ENCODE measurements at regions not wholly inside any gene's neighbourhood (a gene's known extent, or its start where the extent isn't known, plus 50 kb on each side); places are given as distances from the start of the nearest gene placed in this dataset.
"Not testable (repeated sequence)": the region's sequence is repeated elsewhere in the genome, so short reads cannot be mapped to it uniquely, and the experiment has no call there.

DNA sequence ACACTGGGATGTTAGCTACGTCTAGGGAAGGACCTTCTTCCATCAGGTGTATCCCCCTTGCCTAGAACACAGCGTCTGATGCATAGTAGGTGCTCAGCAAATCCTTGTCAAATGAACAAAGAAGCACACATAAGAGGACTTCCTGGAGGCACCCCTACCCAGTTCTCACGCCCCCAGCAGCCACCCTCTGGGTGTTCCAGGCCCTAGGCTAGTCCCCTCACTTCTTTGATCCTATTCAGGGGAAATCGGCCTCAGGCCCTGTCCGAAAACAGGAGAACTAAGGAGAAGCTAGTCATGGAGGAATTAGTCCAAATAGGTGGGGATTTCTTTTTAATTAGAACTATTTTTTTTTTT is 84.7 kb upstream of the SIRPA start:
- no peak for DNase-seq

DNA sequence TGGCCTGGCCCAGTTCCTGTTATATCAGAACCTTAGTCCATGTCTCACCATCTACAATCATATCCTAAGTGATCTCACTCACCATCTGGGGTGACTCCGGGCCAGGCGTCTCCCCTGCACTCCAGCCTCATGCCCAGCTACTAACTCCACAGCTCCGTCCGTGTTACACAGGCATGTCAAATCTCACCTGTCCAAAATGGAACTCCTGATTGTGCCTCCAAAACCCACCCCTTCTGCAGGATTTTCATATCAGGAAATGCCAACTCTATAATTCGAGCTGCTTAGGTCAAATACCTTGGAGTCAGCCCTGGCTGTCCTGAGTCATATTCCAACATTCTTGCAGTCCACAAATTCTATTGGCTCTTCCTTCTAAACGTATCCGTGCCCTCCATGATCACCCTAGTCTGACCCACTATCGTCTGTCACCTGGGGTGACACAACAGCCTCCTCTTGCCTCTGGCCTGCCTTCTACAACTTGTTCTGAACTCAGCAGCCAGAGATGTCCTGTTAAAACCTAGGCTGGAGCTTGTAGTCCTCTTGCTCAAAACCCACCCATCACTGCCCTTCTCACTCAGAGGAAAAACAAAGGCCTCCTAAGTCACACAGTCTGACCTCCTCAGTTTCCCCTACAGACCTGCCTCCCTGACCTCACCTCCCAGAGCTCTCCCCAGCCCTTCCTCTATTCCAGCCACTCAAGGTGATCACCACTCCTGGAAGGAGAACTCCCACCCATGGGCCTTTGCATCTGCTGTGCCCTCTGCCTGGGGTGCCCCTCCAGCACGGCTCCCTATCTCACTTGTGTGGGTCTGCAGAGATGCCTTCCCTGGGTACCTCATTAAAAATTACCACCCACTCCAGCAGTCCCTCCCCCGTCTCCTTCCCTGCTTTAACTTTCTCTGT is 85.3 kb upstream of the SIRPA start:
- no peak for DNase-seq

DNA sequence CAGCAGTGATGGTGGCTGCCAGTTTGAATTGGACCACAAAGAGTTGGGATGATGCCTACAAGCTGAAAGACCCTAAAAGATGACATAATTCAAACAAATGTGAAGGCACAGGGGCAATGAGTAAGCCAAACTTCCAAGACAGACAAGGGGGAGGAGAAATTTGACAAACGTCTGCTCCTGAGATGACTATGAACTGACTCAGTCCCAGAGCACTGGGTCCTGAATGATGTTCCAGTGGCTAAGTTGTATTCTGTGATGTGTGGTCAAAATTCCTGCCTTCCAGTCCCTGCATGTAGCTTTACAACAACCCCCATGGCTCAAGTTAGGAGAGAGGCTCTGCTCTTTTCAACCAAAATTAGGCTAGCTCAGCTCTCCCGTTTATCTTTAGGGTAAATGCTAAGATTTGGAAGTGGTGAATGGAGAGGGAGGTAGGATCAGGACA is 86.1 kb upstream of the SIRPA start:
- DNase-seq: no peak

- no peak for DNase-seq
Measured at GRCh38 chr20:1808101-1808500, 87.1 kb upstream of the SIRPA start.

DNA sequence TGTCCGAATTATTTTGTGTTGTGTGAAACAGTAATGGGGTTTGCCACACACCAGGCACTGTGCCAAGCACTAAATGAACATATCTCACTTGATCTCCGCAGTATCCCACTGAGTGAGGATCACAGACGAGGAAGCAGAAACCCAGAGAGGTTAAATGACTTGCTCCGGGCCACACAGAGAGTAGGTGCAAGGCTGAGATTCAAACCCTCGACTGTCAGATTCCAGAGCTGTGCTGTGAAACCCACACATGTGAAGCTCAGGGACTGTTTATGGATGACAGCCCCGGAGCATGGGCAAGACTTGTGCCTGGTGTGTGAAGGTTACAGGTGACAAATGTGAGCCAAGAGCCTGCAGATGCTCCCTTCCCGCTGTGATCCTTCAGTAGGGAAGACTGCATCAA is 87.8 kb upstream of the SIRPA start:
- no peak for DNase-seq

- no peak for DNase-seq
Measured at GRCh38 chr20:1806456-1806855, 88.8 kb upstream of the SIRPA start.

GRCh38 chr20:1805816-1806215 is 89.4 kb upstream of the SIRPA start:
- DNase-seq: no peak

DNA sequence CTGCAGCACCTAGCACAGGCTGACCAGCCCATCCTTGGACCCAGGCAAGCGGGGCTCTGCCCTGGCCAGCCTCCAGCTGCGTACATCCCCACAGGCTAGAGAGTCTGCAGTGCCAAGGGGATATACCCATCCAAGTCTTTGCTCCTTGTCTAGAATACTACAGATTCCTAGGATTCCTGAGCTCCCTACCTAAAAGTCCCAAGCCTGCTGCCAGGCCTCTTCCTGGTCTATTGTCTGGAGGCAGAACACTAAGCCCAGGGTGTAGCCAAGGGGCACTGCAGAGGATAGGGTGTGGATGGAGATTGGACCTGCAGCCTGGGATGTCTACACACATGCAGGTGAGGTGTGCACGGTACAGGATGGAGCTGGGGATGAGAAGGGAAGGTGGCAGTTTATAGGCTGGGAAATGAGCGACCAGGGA is 90.0 kb upstream of the SIRPA start:
- no peak for DNase-seq

- no peak for DNase-seq
Measured at GRCh38 chr20:1804554-1804956, 90.7 kb upstream of the SIRPA start.

DNA sequence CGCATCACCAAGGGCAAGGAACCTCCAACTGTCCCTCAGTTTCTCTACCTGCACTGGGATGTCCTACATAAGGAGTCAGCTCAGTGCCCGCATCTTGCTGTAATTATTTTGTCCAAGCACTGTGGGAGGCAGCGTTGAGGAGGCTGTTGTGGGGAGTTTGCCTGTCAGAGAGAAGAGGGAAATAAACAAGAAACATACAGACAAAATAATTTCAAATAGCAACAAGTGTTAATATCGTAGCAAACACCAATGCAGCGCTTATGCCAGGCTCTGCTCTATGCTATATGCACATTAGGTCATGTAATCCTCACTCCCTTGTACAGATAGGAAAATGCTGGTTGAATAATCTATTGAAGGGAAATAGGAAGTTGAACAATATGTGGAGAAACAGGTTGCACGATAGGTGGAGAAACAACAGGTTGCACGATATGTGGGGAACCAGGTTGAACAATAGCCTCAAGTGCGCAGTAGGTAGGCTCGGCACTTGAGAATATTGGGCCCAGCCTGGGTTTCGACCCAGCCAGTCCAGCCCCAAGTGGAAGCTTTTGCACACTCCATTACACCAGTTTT is 91.2 kb upstream of the SIRPA start:
- DNase-seq: no peak

- peak; percentile 35 to 52 for DNase-seq
Measured at GRCh38 chr20:1803061-1803931, 91.9 kb upstream of the SIRPA start.

- peak; percentile 54 to 66 for DNase-seq
Measured at GRCh38 chr20:1802385-1803060, 92.7 kb upstream of the SIRPA start.

DNA sequence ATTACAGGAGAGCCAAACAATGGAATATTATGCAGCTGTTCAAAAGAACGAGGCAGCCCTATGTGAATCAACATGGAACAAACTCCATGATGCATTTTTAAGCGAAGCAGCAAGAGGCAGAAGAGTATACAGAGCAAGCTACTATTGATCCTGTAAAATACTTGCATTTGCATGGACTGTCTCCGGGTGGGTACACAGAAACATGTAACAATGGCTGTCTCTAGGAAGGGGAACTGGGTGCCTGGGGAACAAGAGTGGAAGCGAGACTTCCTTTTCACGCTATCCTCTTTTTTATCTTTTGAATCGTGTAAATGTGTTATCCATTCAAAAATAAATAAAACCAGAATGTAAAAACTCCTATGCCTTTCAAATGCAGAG is 93.3 kb upstream of the SIRPA start:
- no peak for DNase-seq

DNA sequence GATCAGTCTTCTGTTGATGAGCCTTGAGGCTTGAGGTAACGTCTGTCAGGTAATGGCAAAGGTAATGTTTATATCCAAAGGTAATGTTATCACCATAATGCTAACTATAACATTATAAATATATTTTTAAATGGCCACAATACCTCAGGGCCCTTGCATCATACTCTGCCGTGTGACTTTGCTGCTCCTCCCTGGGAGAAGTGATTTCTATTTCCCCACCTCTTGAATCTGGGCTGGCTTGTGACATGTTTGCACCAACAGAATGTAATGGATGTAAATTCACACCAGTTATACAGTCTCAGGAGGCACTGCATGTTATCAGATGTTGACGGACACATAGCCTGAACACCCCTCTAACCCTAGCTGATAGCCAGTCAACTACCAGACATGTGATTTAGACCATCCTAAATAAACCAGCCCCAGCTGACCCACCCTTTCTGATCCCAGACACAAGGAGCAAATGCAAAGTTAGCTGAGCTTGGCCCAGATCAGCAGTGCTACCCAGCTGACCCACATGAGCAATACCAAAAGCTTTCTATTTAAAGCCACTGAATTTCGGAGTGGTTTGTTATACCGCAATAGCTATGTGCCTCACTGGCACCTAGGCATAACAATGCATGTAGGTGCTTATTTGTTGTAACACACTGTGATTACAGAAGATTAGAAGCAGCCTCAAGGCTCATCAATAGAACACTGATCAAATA is 93.8 kb upstream of the SIRPA start:
- DNase-seq: no peak

- no peak for DNase-seq
Measured at GRCh38 chr20:1800777-1801176, 94.4 kb upstream of the SIRPA start.

DNA sequence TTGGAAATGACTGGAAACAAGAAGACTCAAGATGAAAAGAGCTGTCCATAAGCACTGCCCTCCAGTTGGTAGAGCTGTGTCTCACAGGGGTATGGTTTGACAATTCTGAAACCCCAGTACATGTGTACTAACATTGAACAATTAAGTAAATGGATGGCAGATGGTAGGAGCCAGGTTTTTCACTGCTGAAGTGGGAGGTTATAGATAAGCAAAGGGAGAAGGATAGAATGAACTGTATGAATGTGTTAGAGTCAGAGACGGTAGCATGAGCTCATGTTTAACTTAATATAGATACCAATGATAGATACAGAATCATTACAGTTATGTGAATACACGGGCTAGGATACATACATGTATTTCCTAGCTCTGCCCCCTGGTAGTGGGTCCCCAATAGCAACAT is 95.0 kb upstream of the SIRPA start:
- no peak for DNase-seq

- DNase-seq: not testable (repeated sequence)
Measured at GRCh38 chr20:1799746-1800145, 95.5 kb upstream of the SIRPA start.

DNA sequence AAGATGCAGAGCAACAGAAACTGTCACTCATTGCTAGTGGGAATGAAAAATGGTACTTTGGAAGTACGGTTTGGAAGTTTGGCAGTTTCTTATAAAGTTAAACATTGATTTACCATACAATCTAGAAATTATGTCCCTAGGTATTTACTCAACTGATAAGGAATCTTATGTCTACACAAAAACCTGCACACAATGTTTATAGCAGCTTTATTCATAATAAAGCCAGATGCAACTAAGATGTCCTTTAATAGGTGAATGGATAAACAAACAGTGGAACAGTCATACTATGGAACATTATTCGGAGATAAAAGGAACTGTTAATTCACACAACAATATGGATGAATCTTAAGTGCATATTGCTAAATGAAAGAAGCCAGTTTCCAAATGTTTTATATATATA is 96.2 kb upstream of the SIRPA start:
- no peak for DNase-seq

GRCh38 chr20:1793821-1794220 is 101.4 kb upstream of the SIRPA start:
- DNase-seq: no peak

GRCh38 chr20:1792274-1792673 is 102.9 kb upstream of the SIRPA start:
- DNase-seq: no peak

DNA sequence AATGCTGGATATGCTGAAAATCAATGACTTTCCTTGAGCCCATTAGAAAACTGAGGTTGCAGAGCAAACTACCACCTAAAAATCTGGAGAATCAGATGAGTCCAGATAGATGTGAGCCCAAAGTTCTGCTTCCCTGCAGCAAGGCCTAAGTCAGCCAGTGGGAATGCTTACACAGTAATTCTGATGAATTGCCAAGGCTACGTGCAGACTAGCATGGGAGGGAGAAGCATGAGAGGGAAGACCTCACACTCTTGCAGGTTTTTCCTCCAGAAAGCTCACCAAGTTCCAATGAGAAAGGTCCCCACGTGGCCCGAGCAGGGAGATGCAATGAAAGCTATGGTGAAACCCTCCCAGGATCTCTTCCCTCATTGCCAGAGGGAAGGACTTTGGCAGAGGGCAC is 104.8 kb upstream of the SIRPA start:
- DNase-seq: no peak

DNA sequence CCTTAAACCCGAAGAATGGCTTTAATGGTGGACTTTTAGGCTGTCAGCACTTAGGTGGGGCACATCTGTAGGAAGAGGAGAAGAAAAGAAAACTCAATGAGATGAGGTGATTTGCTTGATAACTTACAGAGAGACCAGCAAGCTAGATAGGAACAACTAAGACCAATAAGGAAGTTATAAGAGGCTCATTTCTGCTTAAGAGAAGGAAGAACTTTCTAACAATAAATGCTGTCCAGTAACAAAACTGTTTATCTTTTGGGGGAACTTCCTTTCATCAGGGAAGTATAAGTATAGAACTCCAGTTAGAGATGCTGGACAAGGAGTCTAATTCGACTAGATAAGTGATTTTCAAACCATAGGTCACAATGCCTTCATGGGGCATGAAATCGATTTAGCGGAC is 107.2 kb upstream of the SIRPA start:
- DNase-seq: no peak

- DNase-seq: no peak
Measured at GRCh38 chr20:1786486-1786885, 108.7 kb upstream of the SIRPA start.
